H1 (cell line): ENCODE measurements at regions not wholly inside any gene's neighbourhood (a gene's known extent, or its start where the extent isn't known, plus 50 kb on each side); places are given as distances from the start of the nearest gene placed in this dataset.

Source experiments
- CHD2 ChIP-seq: IDR thresholded peaks from 2 replicates; pipeline ENCODE4 v1.6.1; 2012; ENCODE audit warnings: low read length, improper control_type of control experiment
- CTBP2 ChIP-seq: IDR thresholded peaks from 2 replicates; pipeline ENCODE4 v1.7.0; 2011; ENCODE audit warnings: borderline replicate concordance, mild to moderate bottlenecking, moderate library complexity, mixed read lengths, low read length; ENCODE audit not compliant: insufficient read depth, insufficient read length
- HDAC2 ChIP-seq, 2 experiments: fragments of 300-600 bp in 1 of 2; sonication (generic) in 1 of 2; IDR thresholded peaks; 2 replicates each; pipeline ENCODE4 v1.6.1; 2011 to 2012; ENCODE audit warnings: low read depth in 2 of 2, low read length in 2 of 2, mild to moderate bottlenecking in 2 of 2, moderate library complexity in 2 of 2, borderline replicate concordance in 1 of 2, inconsistent platforms in 1 of 2
- POLR2A ChIP-seq, 2 experiments: IDR thresholded peaks; 1 replicate in 1 of 2; 2 replicates in 1 of 2; pipeline ENCODE4 v1.6.1; 2011; ENCODE audit warnings: low read depth in 2 of 2, low read length in 2 of 2, mild to moderate bottlenecking in 2 of 2; ENCODE audit errors: control extremely low read depth in 1 of 2
- RFX5 ChIP-seq: IDR thresholded peaks from 2 replicates; pipeline ENCODE4 v1.6.1; 2011; ENCODE audit warnings: low read depth, low read length, improper control_type of control experiment, borderline replicate concordance
- TAF7 ChIP-seq: optimal IDR thresholded peaks from 2 replicates; pipeline ENCODE3; 2011; ENCODE audit warnings: low read depth, mild to moderate bottlenecking, inconsistent platforms, low read length, moderate library complexity, borderline replicate concordance
- TF ChIP-seq, protein P1 (sequence below): fragments of 300-600 bp; sonication (generic); IDR thresholded peaks from 2 replicates; pipeline ENCODE4 v1.7.1; 2012; ENCODE audit warnings: low read length, moderate library complexity, mild to moderate bottlenecking, inconsistent platforms; ENCODE audit not compliant: insufficient replicate concordance

- TF ChIP-seq, protein P1, sequence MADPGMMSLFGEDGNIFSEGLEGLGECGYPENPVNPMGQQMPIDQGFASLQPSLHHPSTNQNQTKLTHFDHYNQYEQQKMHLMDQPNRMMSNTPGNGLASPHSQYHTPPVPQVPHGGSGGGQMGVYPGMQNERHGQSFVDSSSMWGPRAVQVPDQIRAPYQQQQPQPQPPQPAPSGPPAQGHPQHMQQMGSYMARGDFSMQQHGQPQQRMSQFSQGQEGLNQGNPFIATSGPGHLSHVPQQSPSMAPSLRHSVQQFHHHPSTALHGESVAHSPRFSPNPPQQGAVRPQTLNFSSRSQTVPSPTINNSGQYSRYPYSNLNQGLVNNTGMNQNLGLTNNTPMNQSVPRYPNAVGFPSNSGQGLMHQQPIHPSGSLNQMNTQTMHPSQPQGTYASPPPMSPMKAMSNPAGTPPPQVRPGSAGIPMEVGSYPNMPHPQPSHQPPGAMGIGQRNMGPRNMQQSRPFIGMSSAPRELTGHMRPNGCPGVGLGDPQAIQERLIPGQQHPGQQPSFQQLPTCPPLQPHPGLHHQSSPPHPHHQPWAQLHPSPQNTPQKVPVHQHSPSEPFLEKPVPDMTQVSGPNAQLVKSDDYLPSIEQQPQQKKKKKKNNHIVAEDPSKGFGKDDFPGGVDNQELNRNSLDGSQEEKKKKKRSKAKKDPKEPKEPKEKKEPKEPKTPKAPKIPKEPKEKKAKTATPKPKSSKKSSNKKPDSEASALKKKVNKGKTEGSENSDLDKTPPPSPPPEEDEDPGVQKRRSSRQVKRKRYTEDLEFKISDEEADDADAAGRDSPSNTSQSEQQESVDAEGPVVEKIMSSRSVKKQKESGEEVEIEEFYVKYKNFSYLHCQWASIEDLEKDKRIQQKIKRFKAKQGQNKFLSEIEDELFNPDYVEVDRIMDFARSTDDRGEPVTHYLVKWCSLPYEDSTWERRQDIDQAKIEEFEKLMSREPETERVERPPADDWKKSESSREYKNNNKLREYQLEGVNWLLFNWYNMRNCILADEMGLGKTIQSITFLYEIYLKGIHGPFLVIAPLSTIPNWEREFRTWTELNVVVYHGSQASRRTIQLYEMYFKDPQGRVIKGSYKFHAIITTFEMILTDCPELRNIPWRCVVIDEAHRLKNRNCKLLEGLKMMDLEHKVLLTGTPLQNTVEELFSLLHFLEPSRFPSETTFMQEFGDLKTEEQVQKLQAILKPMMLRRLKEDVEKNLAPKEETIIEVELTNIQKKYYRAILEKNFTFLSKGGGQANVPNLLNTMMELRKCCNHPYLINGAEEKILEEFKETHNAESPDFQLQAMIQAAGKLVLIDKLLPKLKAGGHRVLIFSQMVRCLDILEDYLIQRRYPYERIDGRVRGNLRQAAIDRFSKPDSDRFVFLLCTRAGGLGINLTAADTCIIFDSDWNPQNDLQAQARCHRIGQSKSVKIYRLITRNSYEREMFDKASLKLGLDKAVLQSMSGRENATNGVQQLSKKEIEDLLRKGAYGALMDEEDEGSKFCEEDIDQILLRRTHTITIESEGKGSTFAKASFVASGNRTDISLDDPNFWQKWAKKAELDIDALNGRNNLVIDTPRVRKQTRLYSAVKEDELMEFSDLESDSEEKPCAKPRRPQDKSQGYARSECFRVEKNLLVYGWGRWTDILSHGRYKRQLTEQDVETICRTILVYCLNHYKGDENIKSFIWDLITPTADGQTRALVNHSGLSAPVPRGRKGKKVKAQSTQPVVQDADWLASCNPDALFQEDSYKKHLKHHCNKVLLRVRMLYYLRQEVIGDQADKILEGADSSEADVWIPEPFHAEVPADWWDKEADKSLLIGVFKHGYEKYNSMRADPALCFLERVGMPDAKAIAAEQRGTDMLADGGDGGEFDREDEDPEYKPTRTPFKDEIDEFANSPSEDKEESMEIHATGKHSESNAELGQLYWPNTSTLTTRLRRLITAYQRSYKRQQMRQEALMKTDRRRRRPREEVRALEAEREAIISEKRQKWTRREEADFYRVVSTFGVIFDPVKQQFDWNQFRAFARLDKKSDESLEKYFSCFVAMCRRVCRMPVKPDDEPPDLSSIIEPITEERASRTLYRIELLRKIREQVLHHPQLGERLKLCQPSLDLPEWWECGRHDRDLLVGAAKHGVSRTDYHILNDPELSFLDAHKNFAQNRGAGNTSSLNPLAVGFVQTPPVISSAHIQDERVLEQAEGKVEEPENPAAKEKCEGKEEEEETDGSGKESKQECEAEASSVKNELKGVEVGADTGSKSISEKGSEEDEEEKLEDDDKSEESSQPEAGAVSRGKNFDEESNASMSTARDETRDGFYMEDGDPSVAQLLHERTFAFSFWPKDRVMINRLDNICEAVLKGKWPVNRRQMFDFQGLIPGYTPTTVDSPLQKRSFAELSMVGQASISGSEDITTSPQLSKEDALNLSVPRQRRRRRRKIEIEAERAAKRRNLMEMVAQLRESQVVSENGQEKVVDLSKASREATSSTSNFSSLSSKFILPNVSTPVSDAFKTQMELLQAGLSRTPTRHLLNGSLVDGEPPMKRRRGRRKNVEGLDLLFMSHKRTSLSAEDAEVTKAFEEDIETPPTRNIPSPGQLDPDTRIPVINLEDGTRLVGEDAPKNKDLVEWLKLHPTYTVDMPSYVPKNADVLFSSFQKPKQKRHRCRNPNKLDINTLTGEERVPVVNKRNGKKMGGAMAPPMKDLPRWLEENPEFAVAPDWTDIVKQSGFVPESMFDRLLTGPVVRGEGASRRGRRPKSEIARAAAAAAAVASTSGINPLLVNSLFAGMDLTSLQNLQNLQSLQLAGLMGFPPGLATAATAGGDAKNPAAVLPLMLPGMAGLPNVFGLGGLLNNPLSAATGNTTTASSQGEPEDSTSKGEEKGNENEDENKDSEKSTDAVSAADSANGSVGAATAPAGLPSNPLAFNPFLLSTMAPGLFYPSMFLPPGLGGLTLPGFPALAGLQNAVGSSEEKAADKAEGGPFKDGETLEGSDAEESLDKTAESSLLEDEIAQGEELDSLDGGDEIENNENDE = no peak
- no peak for TF ChIP-seq POLR2A (IDR thresholded peaks at IDR 0.05; ENCODE audit: control extremely low read depth in 1 of 2, low read depth in 2 of 2, low read length in 2 of 2)
- TF ChIP-seq RFX5 = no peak
- TF ChIP-seq HDAC2 (IDR thresholded peaks at IDR 0.05; ENCODE audit: borderline replicate concordance in 1 of 2, low read depth in 2 of 2, low read length in 2 of 2) = no peak
- TF ChIP-seq CHD2 = no peak
- TF ChIP-seq TAF7 = no peak
- TF ChIP-seq CTBP2 = no peak
Observed at GRCh38 chr17:11049539-11049938, 191.5 kb upstream of the SHISA6 start (continued).
